ENCODE measurements at regions not wholly inside any gene's neighbourhood (a gene's known extent, or its start where the extent isn't known, plus 50 kb on each side); places are given as distances from the start of the nearest gene placed in this dataset.

GRCh38 chr11:26193694-26194365 lies 138.1 kb upstream of the ANO3 start:
- Histone ChIP-seq H3K4me3 (replicated peaks in 1 of 2; ENCODE audit: low read depth in 1 of 2, low read length in 2 of 2) (no peak overlapping the region), H3K36me3 (ENCODE audit: control insufficient read depth in 1 of 2, insufficient read depth in 2 of 2, low read length in 2 of 2) (no peaks in the 10 kb centered on the region), H4K20me1 (ENCODE audit: insufficient read depth) (no peaks in the 10 kb centered on the region), H2AFZ (ENCODE audit: low read depth, low read length, poor library complexity, severe bottlenecking) (no peak overlapping the region), H3K27ac (ENCODE audit: low read depth, low read length) (no peak overlapping the region), H3K79me2 (ENCODE audit: insufficient read depth, low read length) (no peaks in the 10 kb centered on the region), H3K9me3 (ENCODE audit: control insufficient read depth in 1 of 2, insufficient read depth in 1 of 2, low read depth in 1 of 2, low read length in 2 of 2) (peaks cover 3 to 17% of the 10 kb centered on the region in 2 experiments; a peak in 3 of 4 replicates), H3K4me2 (ENCODE audit: low read length) (no peak overlapping the region), H3K9me2 (ENCODE audit: insufficient read depth) (no peaks in the 10 kb centered on the region), H3K9ac (ENCODE audit: low read length) (no peak overlapping the region), H3K4me1 (ENCODE audit: control insufficient read depth in 1 of 2, insufficient read depth in 2 of 2, low read length in 2 of 2) (no peaks in the 10 kb centered on the region), H3K27me3 (ENCODE audit: insufficient read depth, low read length) (no peaks in the 10 kb centered on the region)
- POLR2A ChIA-PET = no interaction called here
- no peak for DNase-seq (ENCODE audit: low read depth, low spot score)
- CTCF ChIA-PET = no interaction called here
- intact Hi-C loops (cut with micrococcal nuclease) = no loop called here
- RAD21 ChIA-PET (ENCODE audit: low non-redundant PET in 1 of 2, low total read pairs in 2 of 2, uncharacterized antibody in 2 of 2, unreplicated experiment in 2 of 2) = no interaction called here
- no peak for ATAC-seq
- no peak for TF ChIP-seq FOSL1 (IDR thresholded peaks at IDR 0.05; ENCODE audit: low read depth)
- no peak for TF ChIP-seq RAD21 (IDR thresholded peaks at IDR 0.05; ENCODE audit: low read depth)
- no peak for TF ChIP-seq JUND (IDR thresholded peaks at IDR 0.05)
- TF ChIP-seq EZH2phosphoT487 (IDR thresholded peaks at IDR 0.05; ENCODE audit: borderline replicate concordance) = no peak
- TF ChIP-seq ELF1 (IDR thresholded peaks at IDR 0.05; ENCODE audit: borderline replicate concordance, low read depth) = no peak
- TF ChIP-seq, protein P1, sequence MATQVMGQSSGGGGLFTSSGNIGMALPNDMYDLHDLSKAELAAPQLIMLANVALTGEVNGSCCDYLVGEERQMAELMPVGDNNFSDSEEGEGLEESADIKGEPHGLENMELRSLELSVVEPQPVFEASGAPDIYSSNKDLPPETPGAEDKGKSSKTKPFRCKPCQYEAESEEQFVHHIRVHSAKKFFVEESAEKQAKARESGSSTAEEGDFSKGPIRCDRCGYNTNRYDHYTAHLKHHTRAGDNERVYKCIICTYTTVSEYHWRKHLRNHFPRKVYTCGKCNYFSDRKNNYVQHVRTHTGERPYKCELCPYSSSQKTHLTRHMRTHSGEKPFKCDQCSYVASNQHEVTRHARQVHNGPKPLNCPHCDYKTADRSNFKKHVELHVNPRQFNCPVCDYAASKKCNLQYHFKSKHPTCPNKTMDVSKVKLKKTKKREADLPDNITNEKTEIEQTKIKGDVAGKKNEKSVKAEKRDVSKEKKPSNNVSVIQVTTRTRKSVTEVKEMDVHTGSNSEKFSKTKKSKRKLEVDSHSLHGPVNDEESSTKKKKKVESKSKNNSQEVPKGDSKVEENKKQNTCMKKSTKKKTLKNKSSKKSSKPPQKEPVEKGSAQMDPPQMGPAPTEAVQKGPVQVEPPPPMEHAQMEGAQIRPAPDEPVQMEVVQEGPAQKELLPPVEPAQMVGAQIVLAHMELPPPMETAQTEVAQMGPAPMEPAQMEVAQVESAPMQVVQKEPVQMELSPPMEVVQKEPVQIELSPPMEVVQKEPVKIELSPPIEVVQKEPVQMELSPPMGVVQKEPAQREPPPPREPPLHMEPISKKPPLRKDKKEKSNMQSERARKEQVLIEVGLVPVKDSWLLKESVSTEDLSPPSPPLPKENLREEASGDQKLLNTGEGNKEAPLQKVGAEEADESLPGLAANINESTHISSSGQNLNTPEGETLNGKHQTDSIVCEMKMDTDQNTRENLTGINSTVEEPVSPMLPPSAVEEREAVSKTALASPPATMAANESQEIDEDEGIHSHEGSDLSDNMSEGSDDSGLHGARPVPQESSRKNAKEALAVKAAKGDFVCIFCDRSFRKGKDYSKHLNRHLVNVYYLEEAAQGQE (IDR thresholded peaks at IDR 0.05; ENCODE audit: low read depth) = no peak
- TF ChIP-seq ZNF274 (IDR thresholded peaks at IDR 0.05; ENCODE audit: low read depth, low read length) = no peak
- TF ChIP-seq ZFX (IDR thresholded peaks at IDR 0.05) = no peak
- no peak for TF ChIP-seq EZH2 (IDR thresholded peaks at IDR 0.05)
- no peak for TF ChIP-seq YY1 (IDR thresholded peaks at IDR 0.05; ENCODE audit: extremely low read depth, insufficient replicate concordance, low read depth, low read length)
- BruUV-seq (replicated peaks) = no TSS peak

All from HCT116 (cell line).